Stimulated activated CD8-positive, alpha-beta memory T cell treated with anti-CD3 and anti-CD28 coated beads, Interleukin-4, amount 100 ng/mL, for 48 hours (primary cell): ENCODE measurements at regions not wholly inside any gene's neighbourhood (a gene's known extent, or its start where the extent isn't known, plus 50 kb on each side); places are given as distances from the start of the nearest gene placed in this dataset.

ENCODE experiments used
- DNase-seq: peaks from one replicate; pipeline ENCODE4 v3.0.0-alpha.2; 2020

DNA sequence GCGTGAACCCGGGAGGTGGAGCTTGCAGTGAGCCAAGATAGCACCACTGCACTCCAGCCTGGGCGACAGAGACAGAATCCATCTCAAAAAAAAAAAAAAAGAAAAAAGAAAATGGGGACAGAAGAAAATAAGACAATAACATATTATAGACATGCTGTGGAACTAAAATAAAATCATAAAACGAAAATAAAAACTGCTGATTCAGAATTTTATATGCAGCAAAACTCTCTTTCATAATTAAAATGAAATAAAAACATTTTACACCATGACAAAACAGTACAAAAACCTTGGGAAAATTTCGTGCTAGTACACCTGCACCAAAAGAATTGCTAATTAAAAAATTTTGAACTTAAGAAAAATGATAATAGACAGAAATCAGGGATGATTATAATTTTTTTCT lies 2245.1 kb downstream of the PCDH9 start:
- DNase-seq, result no peak

DNA sequence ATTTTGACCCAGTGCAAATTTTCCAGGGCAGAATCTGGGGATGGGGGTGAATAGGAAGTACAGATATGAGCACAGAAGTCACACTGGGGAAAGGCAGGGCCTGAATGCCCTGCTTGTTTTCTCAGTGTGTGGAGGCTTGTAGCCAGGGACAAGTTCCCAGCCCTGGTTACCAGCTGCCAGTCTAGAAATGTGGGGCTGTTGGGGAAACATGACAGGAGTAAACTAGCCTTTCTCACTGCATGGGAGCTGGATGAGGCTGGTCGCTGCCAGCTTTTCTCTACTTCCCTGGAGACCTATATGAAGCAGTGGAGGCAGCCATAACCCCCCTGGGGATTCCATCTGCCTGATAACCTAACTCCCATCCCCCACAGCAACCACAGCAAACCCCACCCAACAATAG lies 2267.7 kb downstream of the PCDH9 start:
- no peak for DNase-seq

DNA sequence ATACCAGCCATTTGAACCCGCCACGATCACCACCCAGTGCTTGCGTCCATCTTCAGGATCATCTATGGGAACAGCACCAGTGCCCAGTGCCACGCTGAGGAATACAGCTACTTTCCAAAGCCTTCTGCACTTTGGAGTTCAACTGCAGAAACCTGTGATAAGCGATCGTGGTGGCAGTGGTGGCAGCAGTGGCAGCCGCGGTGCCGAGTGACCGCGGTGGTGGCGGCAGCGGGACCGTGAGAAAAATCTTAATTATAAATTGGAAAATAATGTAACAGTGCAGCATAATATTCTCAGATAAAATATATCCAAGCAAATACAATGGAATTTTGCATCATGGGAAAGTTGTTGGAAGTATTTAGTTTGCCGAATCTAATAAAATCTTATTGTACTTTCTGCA lies 2270.9 kb downstream of the PCDH9 start:
- DNase-seq, result no peak

DNA sequence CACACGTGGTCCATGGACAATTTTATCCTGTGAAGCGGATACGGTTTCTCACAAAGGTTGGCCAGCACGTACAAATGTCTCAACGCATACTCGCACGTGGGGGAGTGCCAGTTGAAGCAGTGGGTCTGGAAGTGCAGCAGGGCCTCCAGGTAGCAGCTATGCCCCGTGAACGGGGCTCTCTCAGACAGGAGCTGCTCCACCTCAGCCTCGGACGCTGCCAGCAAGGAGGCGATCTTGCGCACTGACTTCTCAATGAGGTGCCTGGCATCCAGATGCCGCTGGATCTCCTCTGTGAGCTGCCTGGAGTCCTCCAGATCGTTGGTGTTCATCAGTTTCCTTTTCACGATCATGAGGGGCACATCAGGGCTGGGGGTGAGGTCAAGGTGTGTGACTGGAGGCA lies 2272.0 kb downstream of the PCDH9 start:
- DNase-seq, result no peak

DNA sequence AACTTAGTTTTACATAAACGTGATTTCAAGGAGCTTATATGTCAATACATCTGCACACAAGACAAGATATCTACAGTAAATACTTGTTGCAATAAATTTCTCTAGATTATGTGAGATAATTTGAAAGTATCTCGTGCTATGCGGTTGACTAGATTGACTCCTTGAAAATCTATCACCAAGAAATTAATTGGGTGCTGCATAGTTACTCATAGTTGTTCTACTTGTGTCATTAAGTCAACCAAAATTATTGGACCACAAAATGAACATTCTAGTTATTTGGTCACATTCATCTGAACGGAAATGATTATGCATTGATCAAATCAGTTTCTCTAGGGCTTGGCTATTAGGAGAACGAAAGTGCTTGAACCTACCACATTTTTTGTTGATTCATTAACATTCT lies 2291.5 kb downstream of the PCDH9 start:
- DNase-seq, result no peak

DNA sequence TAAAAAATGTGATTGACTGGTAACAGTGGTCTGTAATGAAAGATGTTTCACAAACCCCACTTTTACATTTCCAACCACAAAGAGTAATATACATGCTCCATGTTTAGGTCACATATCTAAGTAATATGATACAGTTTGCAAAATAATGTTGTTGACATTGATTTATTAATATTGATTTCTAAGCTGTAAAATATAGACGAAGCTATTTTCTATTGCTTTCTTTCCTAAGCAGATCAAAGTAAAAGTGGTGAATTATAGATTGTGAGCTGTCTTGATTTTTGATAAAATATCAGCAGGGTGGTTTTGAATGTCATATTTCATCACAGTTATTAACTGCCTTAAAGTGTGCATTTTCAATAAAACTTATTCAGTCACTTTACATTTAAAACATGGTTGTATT lies 2292.8 kb downstream of the PCDH9 start:
- DNase-seq, result no peak

DNA sequence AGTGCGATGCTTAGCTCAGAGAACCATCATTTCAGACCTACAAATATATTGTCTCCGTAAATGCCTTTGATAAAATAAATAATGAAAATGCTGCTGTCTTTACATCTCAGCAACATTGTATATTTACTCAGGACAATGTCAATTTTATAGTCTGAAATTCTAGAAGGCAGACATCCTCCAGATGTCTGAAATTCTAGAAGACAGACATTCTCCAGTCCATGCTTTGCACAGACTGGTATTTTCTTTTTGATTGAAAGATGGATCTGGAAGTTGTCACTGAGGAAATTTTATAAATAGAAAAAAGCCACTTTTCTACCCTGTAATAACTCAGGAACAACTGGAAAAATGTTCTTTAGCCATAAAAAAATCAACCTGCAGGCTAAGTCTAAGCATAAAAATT lies 2293.3 kb downstream of the PCDH9 start:
- no peak for DNase-seq

DNA sequence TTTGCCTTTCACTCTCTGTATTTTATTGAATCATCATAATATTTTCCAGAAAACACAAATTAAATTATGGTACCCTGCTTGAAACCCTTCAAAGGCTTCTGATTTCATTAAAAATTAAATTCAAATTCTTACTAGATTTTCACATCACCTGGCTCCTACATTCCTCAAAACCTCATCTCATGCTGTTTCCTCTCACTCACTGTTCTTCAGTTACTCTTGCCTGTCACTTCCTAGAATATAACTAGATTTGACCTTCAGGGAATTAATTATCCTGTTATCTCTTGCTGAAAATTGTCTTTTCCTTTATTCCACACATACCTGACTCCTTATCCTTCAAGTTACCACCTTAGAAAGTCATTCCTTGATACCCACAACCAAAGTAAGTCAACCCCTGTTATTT lies 2294.7 kb downstream of the PCDH9 start:
- DNase-seq, result no peak

DNA sequence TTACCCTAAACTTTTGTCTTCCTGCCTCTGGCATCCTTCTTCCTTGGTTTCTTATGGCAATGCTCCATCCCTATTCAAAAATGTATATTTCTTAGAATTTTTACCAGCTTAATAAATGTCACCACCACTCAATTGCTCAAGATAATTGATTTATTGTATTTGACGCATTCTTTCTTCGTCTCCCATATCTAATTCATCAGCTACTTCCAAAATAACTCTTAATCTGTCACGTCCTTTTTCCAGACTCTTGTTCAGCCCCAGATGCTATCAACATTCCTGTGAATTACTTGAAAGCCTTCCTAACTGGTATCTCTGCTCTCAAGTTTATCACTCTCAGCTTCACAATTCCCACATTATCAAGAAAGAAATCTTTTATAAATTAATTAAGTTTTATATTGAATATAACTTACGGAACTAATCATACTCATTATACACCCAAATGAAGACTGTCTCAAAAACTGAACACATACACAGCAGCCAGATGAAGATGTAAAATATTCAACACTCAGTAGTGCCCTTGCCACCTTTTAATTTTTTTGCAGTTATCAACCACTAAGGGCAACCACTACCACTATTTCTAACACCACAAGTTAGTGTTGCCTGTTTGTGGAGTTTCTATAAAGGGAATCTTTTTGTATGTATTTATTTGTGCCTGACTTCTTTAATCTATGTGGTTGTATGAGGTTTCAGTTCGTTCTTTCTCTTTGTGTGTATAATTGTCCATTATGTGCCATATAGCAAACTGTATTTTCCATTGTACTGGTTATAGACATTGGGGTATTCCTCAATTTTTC lies 2295.4 kb downstream of the PCDH9 start:
- DNase-seq, result no peak

DNA sequence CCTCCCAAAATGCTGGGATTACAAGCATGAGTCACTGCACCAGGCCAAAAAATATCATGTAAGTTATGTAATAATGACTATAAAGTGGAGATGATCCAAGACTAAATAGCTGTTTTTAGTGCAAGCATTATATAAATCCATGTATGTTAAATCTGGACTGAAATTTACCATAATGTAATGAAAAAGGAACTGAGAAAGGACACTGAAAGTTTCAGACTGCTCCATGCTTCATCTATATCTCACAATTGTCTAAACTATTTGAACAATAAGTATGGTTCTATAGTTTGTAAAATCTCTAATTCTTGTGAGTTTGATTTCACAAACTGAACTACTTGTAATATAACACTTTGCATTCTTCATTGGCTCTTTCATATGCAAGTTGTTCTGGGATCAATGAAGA lies 2299.5 kb downstream of the PCDH9 start:
- DNase-seq, result no peak

DNA sequence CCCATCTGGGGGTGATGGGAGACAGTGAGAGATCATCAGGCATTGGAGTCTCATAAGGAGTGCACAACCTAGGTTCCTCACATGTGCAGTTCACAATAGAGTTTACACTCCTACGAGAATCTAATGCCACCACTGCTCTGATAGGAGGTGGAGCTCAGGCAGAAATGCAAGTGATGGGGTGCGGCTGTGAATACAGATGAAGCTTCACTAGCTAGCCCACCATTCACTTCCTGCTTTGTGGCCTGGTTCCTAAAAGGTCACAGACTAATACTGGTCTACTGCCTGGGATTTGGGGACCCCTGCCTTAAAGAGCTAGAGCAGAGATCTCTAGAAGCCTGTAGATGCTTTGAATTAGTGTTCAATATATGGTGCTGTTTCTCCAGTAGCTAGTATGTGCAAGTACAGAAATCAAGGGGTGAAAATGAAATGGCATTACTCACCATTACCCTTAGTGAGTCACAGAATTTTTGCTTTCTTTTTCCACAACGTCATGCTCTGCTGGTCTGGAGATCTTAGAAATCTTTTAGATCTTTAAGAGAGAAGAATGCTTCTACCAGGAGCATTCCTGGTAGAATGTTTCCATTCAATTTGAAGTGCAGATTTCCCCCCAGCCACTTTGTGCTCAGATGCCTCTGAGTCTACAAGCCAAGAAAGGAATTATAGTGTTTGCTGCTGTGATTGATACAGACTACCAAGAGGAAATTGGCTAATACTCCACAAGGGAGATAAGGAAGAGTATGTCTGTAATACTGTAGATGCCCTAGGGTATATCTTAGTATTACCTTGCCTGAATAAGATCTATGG lies 2301.2 kb downstream of the PCDH9 start:
- DNase-seq, result no peak

DNA sequence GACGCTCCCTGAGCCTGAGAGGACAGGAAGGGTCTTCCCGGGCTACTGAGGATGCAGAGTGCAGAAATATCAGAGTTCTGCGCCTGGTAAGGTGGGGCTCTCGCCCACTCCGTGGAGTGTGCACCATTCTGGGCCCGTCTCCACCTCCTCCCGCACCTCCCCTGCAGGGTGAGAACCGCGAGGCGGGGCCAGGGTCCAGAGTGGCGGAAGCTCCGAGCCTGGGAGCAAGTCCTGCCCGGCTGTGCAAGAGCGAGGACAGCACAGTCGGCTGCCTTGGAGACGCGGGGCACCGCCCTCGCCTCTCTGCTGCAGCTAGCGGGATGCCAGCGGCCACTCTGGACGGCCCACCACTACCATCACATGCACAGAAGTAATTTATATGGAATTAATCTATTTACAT lies 2304.4 kb downstream of the PCDH9 start:
- DNase-seq, result no peak

DNA sequence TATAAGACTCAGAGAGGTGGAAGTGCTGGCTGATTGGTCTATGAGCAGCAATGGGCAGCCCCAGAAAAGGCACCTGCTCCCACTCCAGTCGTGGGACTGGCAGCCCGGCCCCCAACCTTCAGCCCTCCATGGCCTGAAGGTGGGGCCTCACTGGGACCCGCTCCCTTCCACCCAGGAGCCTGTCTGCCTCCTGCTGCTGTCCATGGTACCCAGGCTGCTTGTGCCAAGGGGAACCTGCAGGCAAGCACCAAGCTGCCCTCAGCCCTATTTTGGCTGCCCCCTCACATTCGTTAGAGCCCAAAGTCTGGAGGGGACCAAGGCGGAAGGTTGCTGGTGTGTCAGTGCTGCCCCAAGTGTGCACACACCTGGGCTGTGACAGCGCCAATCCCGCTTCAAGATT lies 2304.9 kb downstream of the PCDH9 start:
- no peak for DNase-seq

DNA sequence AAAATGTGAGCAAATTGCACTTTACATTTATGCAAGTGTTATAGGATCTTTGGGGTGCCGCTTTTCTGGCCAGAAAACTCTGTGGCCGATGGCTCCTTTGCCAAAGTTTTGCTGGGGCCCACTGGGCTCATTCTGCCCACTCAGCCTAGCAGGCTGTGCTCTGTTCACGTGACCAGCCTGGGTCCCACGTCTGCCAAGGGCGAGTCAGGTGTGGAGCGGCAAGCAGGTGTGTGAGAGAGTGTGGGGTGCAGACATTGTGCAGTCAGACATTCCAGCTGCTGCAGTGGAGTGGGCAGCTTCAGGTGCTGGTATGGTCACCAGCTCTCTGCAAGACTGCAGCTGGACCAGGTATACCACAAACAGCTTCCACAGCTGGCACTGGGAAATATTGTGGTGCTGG lies 2305.7 kb downstream of the PCDH9 start:
- no peak for DNase-seq

DNA sequence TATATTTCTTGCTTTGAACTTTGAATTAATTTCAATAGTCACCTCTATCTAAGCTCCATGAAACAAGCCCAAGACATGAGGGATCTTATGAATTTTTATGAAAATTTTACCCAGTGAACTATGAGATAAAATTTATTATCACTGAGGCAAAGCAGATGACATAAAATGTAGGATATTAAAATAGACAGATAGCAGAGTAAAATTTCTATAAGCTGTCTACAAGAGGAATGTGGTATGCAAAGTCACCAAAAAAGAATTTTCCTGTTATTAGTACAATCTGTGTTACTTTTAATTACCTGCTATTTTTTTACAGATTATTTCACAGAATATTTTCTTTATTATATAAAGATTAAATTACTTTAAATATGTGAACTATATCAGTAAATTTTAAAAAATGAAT lies 2312.6 kb downstream of the PCDH9 start:
- no peak for DNase-seq

DNA sequence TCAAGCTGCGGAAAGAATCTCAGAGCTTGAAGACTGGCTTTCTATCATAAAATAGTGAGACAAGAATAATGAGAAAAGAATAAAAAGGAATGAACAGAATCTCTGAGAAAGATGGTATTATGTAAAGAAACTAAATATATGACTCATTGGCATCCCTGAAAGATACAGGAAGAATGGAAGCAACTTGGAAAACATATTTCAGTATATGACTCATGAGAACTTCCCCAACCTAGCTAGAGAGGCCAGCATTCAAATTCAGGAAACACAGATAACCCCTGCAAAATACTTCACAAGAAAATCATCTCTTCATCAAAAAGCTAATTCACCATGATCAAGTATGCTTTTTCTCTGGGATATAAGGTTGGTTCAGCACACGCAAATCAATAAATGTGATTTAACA lies 2318.0 kb downstream of the PCDH9 start:
- no peak for DNase-seq

DNA sequence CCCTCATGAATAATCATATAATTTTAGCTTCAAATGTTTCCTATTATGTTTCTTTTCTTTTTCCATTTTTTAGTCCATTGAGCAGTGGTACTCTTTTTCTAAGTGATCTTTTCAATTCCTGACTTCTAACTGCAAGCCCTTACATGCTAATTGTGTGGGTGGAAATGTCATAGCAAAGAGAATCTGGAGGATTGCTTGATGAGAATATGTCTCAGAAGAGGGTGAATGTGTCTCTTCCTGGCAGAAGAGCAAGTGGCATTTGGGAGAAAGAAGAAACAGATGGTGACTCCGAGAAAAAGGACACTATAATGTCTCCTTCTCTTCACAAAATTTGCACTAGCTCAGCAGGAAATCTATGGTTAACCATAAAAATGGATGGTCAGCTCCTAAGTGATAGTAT lies 2320.0 kb downstream of the PCDH9 start:
- DNase-seq, result no peak

DNA sequence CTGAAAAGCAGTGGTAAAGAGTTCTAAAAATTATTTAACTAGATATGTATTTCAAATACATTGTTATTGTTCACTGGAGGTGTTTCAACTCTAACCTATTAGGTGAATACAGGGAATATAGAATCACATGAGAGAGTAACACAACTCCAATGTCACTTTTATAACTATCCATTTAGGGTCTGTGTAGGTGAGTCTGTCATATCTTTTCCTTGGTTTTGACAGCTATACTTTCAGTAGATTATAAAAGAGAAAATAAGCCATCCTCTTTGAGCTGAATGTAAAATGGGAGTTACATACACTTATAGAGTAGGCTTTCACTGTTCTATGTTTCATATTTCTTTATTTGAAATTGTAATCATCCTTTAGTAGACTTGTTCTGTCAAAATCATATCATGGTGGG lies 2321.0 kb downstream of the PCDH9 start:
- no peak for DNase-seq

DNA sequence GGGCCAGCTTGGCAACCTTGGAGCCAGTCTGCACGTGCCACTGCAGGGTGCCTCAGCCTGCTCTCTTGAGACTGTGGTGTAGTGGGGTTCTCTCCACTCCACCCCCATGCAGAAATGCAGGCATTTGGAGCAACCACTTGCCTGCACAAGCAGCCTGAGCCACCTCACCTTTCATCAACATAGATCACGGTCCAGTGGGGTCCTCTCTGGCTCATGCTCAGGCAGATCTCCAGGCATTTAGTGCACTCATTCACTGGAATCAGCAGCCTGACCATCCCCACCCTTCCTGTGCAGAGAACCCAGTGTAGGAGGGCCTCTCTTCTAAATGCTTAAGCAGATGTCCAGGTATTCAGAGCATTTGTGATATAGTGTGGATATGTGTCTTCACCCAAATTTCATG lies 2330.1 kb downstream of the PCDH9 start:
- DNase-seq, result no peak

DNA sequence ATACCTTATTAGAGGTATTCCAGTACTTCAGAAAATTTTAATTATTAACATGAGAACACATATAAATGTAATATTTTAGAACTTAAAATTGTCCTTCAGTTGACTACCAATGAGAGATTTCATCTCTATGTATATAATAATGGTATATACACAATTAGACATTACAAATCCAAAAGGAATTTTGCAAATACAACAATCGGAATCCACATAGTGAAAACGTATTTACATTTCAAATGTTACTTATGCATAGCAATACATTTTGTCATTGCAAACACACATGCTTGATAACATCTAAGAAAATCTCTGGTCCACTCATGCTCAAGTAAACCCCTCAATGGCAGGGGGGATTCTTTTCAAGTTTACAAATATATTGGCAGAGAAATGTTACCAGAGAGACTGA lies 2345.2 kb downstream of the PCDH9 start:
- no peak for DNase-seq

DNA sequence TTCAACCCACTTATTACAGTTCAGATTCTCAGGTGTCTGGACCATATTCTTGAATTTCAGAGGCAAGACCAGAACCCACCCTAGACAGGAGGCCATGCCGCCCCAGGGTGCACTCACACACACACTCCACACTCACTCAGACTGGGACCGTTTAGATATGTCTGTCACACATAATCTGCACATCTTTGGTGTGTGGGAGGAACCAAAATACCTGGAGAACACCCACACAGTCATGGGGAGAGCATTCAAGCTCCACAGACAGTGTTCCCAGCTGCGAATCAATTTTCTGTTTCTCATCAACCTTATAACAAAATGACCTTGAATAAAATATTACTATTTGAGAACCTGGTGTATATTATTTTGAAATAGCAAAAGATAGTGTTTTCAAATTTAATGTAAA lies 2353.0 kb downstream of the PCDH9 start:
- no peak for DNase-seq

DNA sequence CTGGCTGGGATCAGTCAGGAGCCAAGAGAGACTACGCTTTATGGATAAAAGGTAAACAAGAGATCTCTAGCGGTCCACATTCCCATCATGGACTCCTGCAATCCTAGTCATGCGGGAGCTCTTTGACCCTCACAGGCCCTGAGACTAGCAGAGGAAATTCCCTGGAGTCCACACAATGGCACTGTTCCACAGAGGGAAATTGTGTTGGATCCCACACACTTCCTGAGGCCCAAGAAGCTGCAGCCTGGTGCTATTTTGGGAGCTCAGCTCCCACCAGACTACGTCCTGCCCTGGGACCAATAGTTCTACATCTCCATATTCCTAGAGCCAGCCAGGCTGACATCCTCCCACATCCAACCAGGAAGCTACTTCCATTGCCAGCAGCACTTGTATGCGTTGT lies 2358.4 kb downstream of the PCDH9 start:
- DNase-seq, result no peak

DNA sequence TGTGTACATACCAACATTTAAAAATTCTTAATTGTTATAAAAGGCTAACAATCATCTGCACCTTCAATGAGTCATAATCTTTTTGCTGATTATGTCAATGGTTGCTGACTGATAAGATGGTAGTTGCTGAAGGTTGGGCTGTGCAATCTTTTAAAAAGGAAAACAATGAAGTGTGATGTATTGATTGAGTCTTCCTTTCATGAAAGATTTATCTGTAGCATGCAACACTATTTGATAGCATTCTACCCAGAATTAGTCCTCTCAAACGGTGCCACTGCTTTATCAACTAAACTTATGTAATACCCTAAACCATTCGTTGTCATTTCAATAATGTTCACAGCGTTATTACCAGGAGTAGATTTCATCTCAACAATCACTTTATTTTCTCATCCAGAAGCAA lies 2360.6 kb downstream of the PCDH9 start:
- no peak for DNase-seq

DNA sequence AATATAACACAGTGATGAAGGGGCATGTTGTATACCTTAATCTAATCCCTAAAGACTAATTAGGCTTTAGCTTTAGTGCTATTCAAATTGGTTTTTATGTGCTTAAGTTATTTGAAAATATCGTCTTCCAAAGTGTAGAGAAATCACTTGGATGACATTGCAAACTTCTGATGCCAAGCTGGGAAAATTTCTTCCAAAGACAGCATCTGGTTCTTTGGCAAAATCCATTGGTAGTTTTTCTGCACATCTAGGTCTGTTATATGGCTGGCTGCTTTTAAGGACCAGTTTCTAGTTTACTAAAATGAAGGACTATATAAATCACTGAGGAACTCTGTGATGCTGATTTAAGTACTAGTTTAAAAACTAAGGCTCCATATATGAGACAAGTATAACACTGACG lies 2362.3 kb downstream of the PCDH9 start:
- no peak for DNase-seq

DNA sequence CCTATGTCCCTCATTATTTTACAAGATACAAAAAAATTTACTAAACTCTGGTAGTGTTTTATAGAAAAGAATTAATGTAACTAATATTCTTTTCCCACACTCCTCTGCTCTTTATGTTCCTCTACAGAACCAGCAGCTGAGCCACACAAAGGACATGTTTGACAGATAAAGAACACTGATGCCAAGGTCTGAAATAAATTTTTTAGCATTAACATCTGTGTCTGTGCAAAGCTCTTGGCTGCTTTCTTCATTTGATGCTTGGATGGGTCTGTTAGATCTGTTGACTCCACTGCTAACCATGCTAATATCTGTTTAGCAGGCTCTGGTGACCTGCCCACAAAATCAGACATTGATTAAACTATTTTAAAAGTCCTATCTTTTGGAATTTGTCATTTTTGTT lies 2363.8 kb downstream of the PCDH9 start:
- DNase-seq, result no peak
